AG10803 (cell line): ENCODE measurements at regions not wholly inside any gene's neighbourhood (a gene's known extent, or its start where the extent isn't known, plus 50 kb on each side); places are given as distances from the start of the nearest gene placed in this dataset.

Source experiments
- DNase-seq: peaks from one replicate; pipeline ENCODE4 v3.0.0; 2010; ENCODE audit warnings: low read depth
- H3K4me3 ChIP-seq: 2 replicates; pipeline ENCODE4 v1.5.1; 2011; ENCODE audit warnings: mild to moderate bottlenecking, low read length, control low read depth
- CTCF ChIP-seq: conservative IDR thresholded peaks from 2 replicates; pipeline ENCODE4 v1.5.1; 2011; ENCODE audit warnings: mild to moderate bottlenecking, low read length, control low read depth, inconsistent platforms

- no peak for DNase-seq
- no peak for TF ChIP-seq CTCF
- no peak overlapping the region for H3K4me3 ChIP-seq
Measured at GRCh38 chr2:7740114-7740513, 822.9 kb downstream of the RNF144A start.

- DNase-seq = no peak
- no peak for TF ChIP-seq CTCF
- no peak overlapping the region for H3K4me3 ChIP-seq
Measured at GRCh38 chr2:7742301-7742700, 825.1 kb downstream of the RNF144A start.

GRCh38 chr2:7744827-7745226, 827.6 kb downstream of the RNF144A start:
- TF ChIP-seq CTCF = no peak
- no peak for DNase-seq
- no peak overlapping the region for H3K4me3 ChIP-seq

- no peak overlapping the region for H3K4me3 ChIP-seq
- no peak for TF ChIP-seq CTCF
- DNase-seq = peak; percentile 28
Measured at GRCh38 chr2:7745369-7745768, 828.2 kb downstream of the RNF144A start.

GRCh38 chr2:7748717-7749415, 831.7 kb downstream of the RNF144A start:
- DNase-seq = no peak
- no peak for TF ChIP-seq CTCF

GRCh38 chr2:7749895-7750559, 832.8 kb downstream of the RNF144A start:
- no peak overlapping the region for H3K4me3 ChIP-seq
- DNase-seq = no peak
- TF ChIP-seq CTCF = no peak

More at GRCh38 chr2:7748717-7749415, 831.7 kb downstream of the RNF144A start:
- H3K4me3 ChIP-seq = no peak overlapping the region

- H3K4me3 ChIP-seq = no peak overlapping the region
- DNase-seq = no peak
Measured at GRCh38 chr2:7752291-7752690, 835.1 kb downstream of the RNF144A start.

More at GRCh38 chr2:7752291-7752690, 835.1 kb downstream of the RNF144A start:
- no peak for TF ChIP-seq CTCF
